Endothelial cell of umbilical vein (primary cell): ENCODE measurements at regions not wholly inside any gene's neighbourhood (a gene's known extent, or its start where the extent isn't known, plus 50 kb on each side); places are given as distances from the start of the nearest gene placed in this dataset.

Experiments
- BruUV-seq: library from RNA; stranded (reverse); fragments of 400-500 nt; replicated peaks from 2 replicates; lab custom pipeline; 2021; lab: Mats Ljungman, UMichigan
- CTCF ChIA-PET: fragments of 300-600, 350-600 bp; sonication (Branson Sonifier 250); formaldehyde crosslinking; loops from one replicate; lab custom pipeline; 2021; ENCODE audit warnings: antibody characterized with exemption, inconsistent platforms; lab: Charles Lee
- POLR2A ChIA-PET: fragments of 300-600, 350-600 bp; sonication (Branson Sonifier 250); formaldehyde crosslinking; loops from one replicate; lab custom pipeline; 2021; ENCODE audit warnings: antibody characterized with exemption, inconsistent platforms; lab: Charles Lee
- DNase-seq: peaks from one replicate; pipeline ENCODE4 v3.0.0-alpha.2; 2011; ENCODE audit warnings: low read depth, low spot score
- FAIRE-seq: peaks from 2 replicates; lab custom pipeline; 2011; peaks lifted over from hg19 to GRCh38; lab: Jason Lieb, UNC
- H2AFZ ChIP-seq: 2 replicates; pipeline ENCODE4 v1.6.0; 2012; ENCODE audit warnings: low read depth, low read length, control low read depth, inconsistent platforms
- H3K27ac ChIP-seq: 2 replicates; pipeline ENCODE4 v1.5.1; 2011; ENCODE audit warnings: low read depth, mild to moderate bottlenecking, control low read depth, low read length, moderate library complexity; ENCODE audit not compliant: insufficient read depth
- H3K27me3 ChIP-seq, 2 experiments: 2 replicates each; pipeline versions ENCODE4 v1.6.0 to v1.6.1; 2011; ENCODE audit warnings: low read length in 2 of 2, mixed read lengths in 1 of 2; ENCODE audit not compliant: control insufficient read depth in 2 of 2, insufficient read depth in 2 of 2
- H3K36me3 ChIP-seq, 2 experiments: 2 replicates in 1 of 2; 3 replicates in 1 of 2; pipeline ENCODE4 v1.5.1; 2011; ENCODE audit warnings: low read length in 2 of 2, mild to moderate bottlenecking in 1 of 2, moderate library complexity in 1 of 2; ENCODE audit not compliant: control insufficient read depth in 2 of 2, insufficient read depth in 2 of 2; ENCODE audit errors: extremely low read depth in 1 of 2
- H3K4me1 ChIP-seq: 3 replicates; pipeline ENCODE4 v1.5.1; 2011; ENCODE audit warnings: mild to moderate bottlenecking, low read length; ENCODE audit not compliant: control insufficient read depth, insufficient read depth; ENCODE audit errors: extremely low read depth
- H3K4me2 ChIP-seq: 2 replicates; pipeline ENCODE4 v1.6.1; 2011; ENCODE audit warnings: low read length, control low read depth, mixed read lengths; ENCODE audit not compliant: insufficient read depth
- H3K4me3 ChIP-seq, 3 experiments: fragments of 200-600 bp in 1 of 3; sonication (generic), shearing (Covaris generic) in 1 of 3; replicated peaks in 1 of 3; 2 replicates each; pipeline ENCODE4 v1.5.1; 2011 to 2016; ENCODE audit warnings: control low read depth in 3 of 3, low read length in 3 of 3, mild to moderate bottlenecking in 2 of 3, inconsistent platforms in 1 of 3, low read depth in 1 of 3, moderate library complexity in 1 of 3; ENCODE audit not compliant: insufficient read depth in 1 of 3
- H3K79me2 ChIP-seq: 2 replicates; pipeline ENCODE4 v1.6.0; 2012; ENCODE audit warnings: low read length, inconsistent platforms; ENCODE audit not compliant: control insufficient read depth, insufficient read depth
- H3K9ac ChIP-seq: replicated peaks from 2 replicates; pipeline ENCODE3; 2011; ENCODE audit warnings: low read length, control low read depth; ENCODE audit not compliant: insufficient read depth; ENCODE audit errors: extremely low read depth
- H3K9me1 ChIP-seq: replicated peaks from 3 replicates; pipeline ENCODE4 v1.6.0; 2011; ENCODE audit warnings: mild to moderate bottlenecking, low read length; ENCODE audit not compliant: control insufficient read depth, insufficient read depth; ENCODE audit errors: extremely low read depth
- H3K9me3 ChIP-seq: replicated peaks from 2 replicates; pipeline ENCODE4 v1.5.1; 2012; ENCODE audit warnings: low read length, inconsistent platforms; ENCODE audit not compliant: control insufficient read depth, insufficient read depth
- H4K20me1 ChIP-seq: replicated peaks from 2 replicates; pipeline ENCODE3; 2011; ENCODE audit warnings: mild to moderate bottlenecking, low read length; ENCODE audit not compliant: control insufficient read depth, insufficient read depth; ENCODE audit errors: extremely low read depth
- EZH2 ChIP-seq: IDR thresholded peaks from 2 replicates; pipeline ENCODE4 v1.6.1; 2012; ENCODE audit warnings: borderline replicate concordance, low read depth, mild to moderate bottlenecking, moderate library complexity, low read length, inconsistent platforms; ENCODE audit not compliant: severe bottlenecking
- FOS ChIP-seq: IDR thresholded peaks from 2 replicates; pipeline ENCODE4 v1.6.1; 2011; ENCODE audit warnings: mild to moderate bottlenecking, low read length, moderate library complexity, borderline replicate concordance; ENCODE audit not compliant: insufficient read depth
- GATA2 ChIP-seq: IDR thresholded peaks from 2 replicates; pipeline ENCODE4 v1.7.0; 2011; ENCODE audit warnings: low read depth, mild to moderate bottlenecking, moderate library complexity, mixed read lengths, low read length; ENCODE audit not compliant: insufficient read length, insufficient read depth
- JUN ChIP-seq: IDR thresholded peaks from 2 replicates; pipeline ENCODE4 v1.6.1; 2011; ENCODE audit warnings: borderline replicate concordance, low read depth; ENCODE audit not compliant: insufficient read length, insufficient read depth
- MYC ChIP-seq: IDR thresholded peaks from one replicate; pipeline ENCODE4 v1.6.1; 2011; ENCODE audit warnings: mild to moderate bottlenecking, low read depth, low read length
- POLR2A ChIP-seq: IDR thresholded peaks from 2 replicates; pipeline ENCODE4 v1.6.1; 2012; ENCODE audit warnings: low read depth, mild to moderate bottlenecking, control low read depth, low read length
- POLR2AphosphoS5 ChIP-seq: IDR thresholded peaks from 2 replicates; pipeline ENCODE4 v1.6.1; 2012; ENCODE audit warnings: low read depth, mild to moderate bottlenecking, control low read depth, low read length, moderate library complexity; ENCODE audit not compliant: insufficient read depth
- dilution Hi-C: fragments of 300-500 bp; cut with MboI; formaldehyde crosslinking; loops from one replicate; pipeline ENCODE4 v1.15.0; 2019; ENCODE audit warnings: low sequenced_read_pairs; ENCODE audit not compliant: extremely low pct_ligation_motif_present
- intact Hi-C: fragments of 100-400 bp; cut with micrococcal nuclease; formaldehyde crosslinking; loops from one replicate; pipeline ENCODE4 v1.10.0; 2022
- TF ChIP-seq, protein P1 (sequence below): IDR thresholded peaks from 2 replicates; pipeline ENCODE4 v1.6.1; 2011; ENCODE audit not compliant: insufficient read depth, insufficient read length
- TF ChIP-seq, protein P2 (sequence below), 2 donors: IDR thresholded peaks; 1 replicate in 1 of 2; 2 replicates in 1 of 2; pipeline ENCODE4 v1.5.1; 2011; ENCODE audit warnings: low read length in 2 of 2, mild to moderate bottlenecking in 2 of 2, moderate library complexity in 2 of 2, control low read depth in 1 of 2, inconsistent platforms in 1 of 2, low read depth in 1 of 2; ENCODE audit not compliant: insufficient read depth in 1 of 2; ENCODE audit errors: extremely low read depth in 1 of 2

DNA sequence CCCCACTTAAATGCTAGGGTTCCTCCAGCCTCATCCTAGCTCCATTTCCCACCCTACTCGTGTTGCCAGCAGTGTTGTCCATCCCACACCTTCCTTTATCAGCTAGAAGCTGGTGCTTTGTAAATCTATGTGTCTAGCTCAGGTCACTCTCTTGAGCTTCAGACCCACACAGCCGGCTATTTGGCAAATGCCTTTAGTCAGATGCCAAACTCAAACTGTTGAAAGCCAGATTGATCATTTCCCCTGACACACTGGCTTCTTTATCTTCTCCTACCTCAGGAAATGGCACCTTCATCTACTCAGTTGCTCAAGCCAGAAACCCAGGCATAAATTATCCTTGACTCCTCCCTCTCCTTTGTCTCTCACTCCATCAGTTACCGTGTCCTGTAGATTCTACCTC, 61.5 kb upstream of the TPM1 start:
- no TSS peak for BruUV-seq
- Histone ChIP-seq H3K79me2 (no peaks in the 10 kb centered on the region), H3K9me3 (no peaks in the 10 kb centered on the region), H3K27ac (no peak overlapping the region), H3K36me3 (no peaks in the 10 kb centered on the region), H3K9me1 (no peaks in the 10 kb centered on the region), H3K4me1 (no peaks in the 10 kb centered on the region), H3K27me3 (peaks cover 0 to 2% of the 10 kb centered on the region in 2 experiments), H3K4me3 (no peak overlapping the region), H2AFZ (no peak overlapping the region), H3K4me2 (no peak overlapping the region), H3K9ac (no peak overlapping the region), H4K20me1 (no peaks in the 10 kb centered on the region)
- CTCF ChIA-PET: no interaction called here
- POLR2A ChIA-PET: no interaction called here
- intact Hi-C loops (no loop called here), dilution Hi-C loops (no loop called here)
- FAIRE-seq (no peak), DNase-seq (no peak)
- TF ChIP-seq, protein P1, sequence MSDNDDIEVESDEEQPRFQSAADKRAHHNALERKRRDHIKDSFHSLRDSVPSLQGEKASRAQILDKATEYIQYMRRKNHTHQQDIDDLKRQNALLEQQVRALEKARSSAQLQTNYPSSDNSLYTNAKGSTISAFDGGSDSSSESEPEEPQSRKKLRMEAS: no peak
- TF ChIP-seq, protein P2, sequence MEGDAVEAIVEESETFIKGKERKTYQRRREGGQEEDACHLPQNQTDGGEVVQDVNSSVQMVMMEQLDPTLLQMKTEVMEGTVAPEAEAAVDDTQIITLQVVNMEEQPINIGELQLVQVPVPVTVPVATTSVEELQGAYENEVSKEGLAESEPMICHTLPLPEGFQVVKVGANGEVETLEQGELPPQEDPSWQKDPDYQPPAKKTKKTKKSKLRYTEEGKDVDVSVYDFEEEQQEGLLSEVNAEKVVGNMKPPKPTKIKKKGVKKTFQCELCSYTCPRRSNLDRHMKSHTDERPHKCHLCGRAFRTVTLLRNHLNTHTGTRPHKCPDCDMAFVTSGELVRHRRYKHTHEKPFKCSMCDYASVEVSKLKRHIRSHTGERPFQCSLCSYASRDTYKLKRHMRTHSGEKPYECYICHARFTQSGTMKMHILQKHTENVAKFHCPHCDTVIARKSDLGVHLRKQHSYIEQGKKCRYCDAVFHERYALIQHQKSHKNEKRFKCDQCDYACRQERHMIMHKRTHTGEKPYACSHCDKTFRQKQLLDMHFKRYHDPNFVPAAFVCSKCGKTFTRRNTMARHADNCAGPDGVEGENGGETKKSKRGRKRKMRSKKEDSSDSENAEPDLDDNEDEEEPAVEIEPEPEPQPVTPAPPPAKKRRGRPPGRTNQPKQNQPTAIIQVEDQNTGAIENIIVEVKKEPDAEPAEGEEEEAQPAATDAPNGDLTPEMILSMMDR (IDR thresholded peaks at IDR 0.05; ENCODE audit: extremely low read depth in 1 of 2, insufficient read depth in 1 of 2, low read depth in 1 of 2, low read length in 2 of 2): no peak
- TF ChIP-seq EZH2 (no peak), FOS (no peak), POLR2AphosphoS5 (no peak), JUN (no peak), POLR2A (no peak), GATA2 (no peak), MYC (no peak)
